ENCODE measurements at regions not wholly inside any gene's neighbourhood (a gene's known extent, or its start where the extent isn't known, plus 50 kb on each side); places are given as distances from the start of the nearest gene placed in this dataset.

DNA sequence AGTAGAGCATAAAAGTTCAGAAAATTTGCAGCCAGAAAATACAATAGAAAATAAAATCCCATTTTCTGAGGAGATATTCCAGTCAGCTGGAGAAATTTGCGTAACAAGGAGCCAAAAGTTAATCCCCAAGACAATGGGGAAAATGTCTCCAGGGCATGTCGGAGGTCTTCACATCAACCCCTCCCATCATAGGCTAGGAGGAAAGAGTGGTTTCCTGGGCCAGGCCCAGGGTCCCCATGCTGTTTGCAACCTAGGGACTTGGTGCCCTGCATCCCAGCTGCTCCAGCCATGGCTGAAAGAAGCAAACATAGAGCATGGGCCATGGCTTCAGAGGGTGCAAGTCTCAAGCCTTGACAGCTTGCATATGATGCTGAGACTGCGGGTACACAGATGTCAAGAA lies 255.0 kb downstream of the DTWD2 start:
- no peak overlapping the region for H2AFZ ChIP-seq (ENCODE audit: low read length)
- ChIA-PET POLR2A (no interaction called here), CTCF (ENCODE audit: unreplicated experiment) (no interaction called here)
- H3K36me3 ChIP-seq (ENCODE audit: insufficient read depth, low read length): no peaks in the 10 kb centered on the region
- no peaks in the 10 kb centered on the region for H3K79me2 ChIP-seq (ENCODE audit: insufficient read depth, low read depth, low read length)
- H3K27ac ChIP-seq (ENCODE audit: low read depth, low read length, poor library complexity, severe bottlenecking): no peak overlapping the region
- H3K9me2 ChIP-seq (ENCODE audit: insufficient read depth, low read length): no peaks in the 10 kb centered on the region
- no TSS peak for BruUV-seq (replicated peaks)
- no peak overlapping the region for H3K4me3 ChIP-seq (ENCODE audit: low read depth, low read length, poor library complexity, severe bottlenecking)
- no peak for DNase-seq (ENCODE audit: low spot score)
- H4K20me1 ChIP-seq (ENCODE audit: insufficient read depth, low read length): no peaks in the 10 kb centered on the region
- TF ChIP-seq, protein P1, sequence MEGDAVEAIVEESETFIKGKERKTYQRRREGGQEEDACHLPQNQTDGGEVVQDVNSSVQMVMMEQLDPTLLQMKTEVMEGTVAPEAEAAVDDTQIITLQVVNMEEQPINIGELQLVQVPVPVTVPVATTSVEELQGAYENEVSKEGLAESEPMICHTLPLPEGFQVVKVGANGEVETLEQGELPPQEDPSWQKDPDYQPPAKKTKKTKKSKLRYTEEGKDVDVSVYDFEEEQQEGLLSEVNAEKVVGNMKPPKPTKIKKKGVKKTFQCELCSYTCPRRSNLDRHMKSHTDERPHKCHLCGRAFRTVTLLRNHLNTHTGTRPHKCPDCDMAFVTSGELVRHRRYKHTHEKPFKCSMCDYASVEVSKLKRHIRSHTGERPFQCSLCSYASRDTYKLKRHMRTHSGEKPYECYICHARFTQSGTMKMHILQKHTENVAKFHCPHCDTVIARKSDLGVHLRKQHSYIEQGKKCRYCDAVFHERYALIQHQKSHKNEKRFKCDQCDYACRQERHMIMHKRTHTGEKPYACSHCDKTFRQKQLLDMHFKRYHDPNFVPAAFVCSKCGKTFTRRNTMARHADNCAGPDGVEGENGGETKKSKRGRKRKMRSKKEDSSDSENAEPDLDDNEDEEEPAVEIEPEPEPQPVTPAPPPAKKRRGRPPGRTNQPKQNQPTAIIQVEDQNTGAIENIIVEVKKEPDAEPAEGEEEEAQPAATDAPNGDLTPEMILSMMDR (conservative IDR thresholded peaks at IDR 0.05; ENCODE audit: low read length): no peak
- TF ChIP-seq EZH2phosphoT487 (IDR thresholded peaks at IDR 0.05; ENCODE audit: borderline replicate concordance, low read depth, low read length): no peak
- H3K9me3 ChIP-seq (ENCODE audit: low read length): no peaks in the 10 kb centered on the region
- intact Hi-C loops (cut with micrococcal nuclease; ENCODE audit: unreplicated experiment): no loop called here
- no peak overlapping the region for H3K4me2 ChIP-seq (ENCODE audit: low read length)
- H3K4me1 ChIP-seq (ENCODE audit: insufficient read depth, low read length, poor library complexity, severe bottlenecking): no peaks in the 10 kb centered on the region

DNA sequence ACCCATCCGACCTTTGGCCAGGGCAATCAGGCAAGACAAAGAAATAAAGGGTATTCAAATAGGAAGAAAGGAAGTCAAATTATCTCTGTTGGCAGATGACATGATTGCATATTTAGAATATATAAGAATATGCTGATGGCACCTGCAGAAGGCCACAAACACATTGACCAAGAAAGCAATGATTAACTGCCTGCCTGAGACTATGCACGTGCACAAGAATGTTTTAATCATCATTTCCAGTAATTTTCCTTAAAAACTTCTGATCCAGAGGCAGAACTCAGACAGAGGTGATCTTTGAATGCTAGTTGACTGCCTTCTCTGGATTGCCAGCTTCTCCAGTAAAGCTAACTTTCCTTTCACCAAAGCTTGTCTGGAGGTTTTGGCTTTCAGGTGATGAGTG lies 260.2 kb downstream of the DTWD2 start:
- H3K27ac ChIP-seq (ENCODE audit: low read depth, low read length, poor library complexity, severe bottlenecking): no peak overlapping the region
- CTCF ChIA-PET (ENCODE audit: unreplicated experiment): no interaction called here
- H3K9me2 ChIP-seq (ENCODE audit: insufficient read depth, low read length): no peaks in the 10 kb centered on the region
- TF ChIP-seq, protein P1 (conservative IDR thresholded peaks at IDR 0.05; ENCODE audit: low read length): no peak
- no peak for TF ChIP-seq EZH2phosphoT487 (IDR thresholded peaks at IDR 0.05; ENCODE audit: borderline replicate concordance, low read depth, low read length)
- no peaks in the 10 kb centered on the region for H3K9me3 ChIP-seq (ENCODE audit: low read length)
- H3K4me2 ChIP-seq (ENCODE audit: low read length): no peak overlapping the region
- H3K4me3 ChIP-seq (ENCODE audit: low read depth, low read length, poor library complexity, severe bottlenecking): no peak overlapping the region
- no peaks in the 10 kb centered on the region for H3K79me2 ChIP-seq (ENCODE audit: insufficient read depth, low read depth, low read length)
- H4K20me1 ChIP-seq (ENCODE audit: insufficient read depth, low read length): no peaks in the 10 kb centered on the region
- H3K36me3 ChIP-seq (ENCODE audit: insufficient read depth, low read length): no peaks in the 10 kb centered on the region
- H2AFZ ChIP-seq (ENCODE audit: low read length): no peak overlapping the region
- no TSS peak for BruUV-seq (replicated peaks)
- no peaks in the 10 kb centered on the region for H3K4me1 ChIP-seq (ENCODE audit: insufficient read depth, low read length, poor library complexity, severe bottlenecking)
- DNase-seq (ENCODE audit: low spot score): no peak
- intact Hi-C loops (cut with micrococcal nuclease; ENCODE audit: unreplicated experiment): no loop called here
- POLR2A ChIA-PET: no interaction called here

DNA sequence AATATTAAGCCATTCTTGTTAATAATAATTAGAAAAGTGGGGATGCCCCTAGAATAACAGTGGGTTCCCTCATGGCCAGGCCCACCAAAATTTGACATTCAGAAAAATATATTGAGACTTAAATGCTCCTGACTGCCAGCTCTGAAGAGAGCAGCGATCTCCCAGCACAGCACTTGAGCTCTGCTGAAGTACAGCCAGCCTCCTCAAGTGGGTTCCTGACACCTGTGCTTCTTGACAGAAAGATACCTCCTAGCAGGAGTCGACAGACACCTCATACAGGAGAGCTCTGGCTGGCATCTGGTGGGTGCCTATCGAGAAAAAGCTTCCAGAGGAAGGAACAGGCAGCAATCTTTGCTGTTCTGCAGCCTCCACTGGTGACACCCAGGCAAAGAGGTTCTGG lies 261.5 kb downstream of the DTWD2 start:
- CTCF ChIA-PET (ENCODE audit: unreplicated experiment): no interaction called here
- no peak overlapping the region for H3K27ac ChIP-seq (ENCODE audit: low read depth, low read length, poor library complexity, severe bottlenecking)
- no peak for DNase-seq (ENCODE audit: low spot score)
- no peak overlapping the region for H2AFZ ChIP-seq (ENCODE audit: low read length)
- intact Hi-C loops (cut with micrococcal nuclease; ENCODE audit: unreplicated experiment): no loop called here
- no TSS peak for BruUV-seq (replicated peaks)
- H3K79me2 ChIP-seq (ENCODE audit: insufficient read depth, low read depth, low read length): no peaks in the 10 kb centered on the region
- no peak for TF ChIP-seq EZH2phosphoT487 (IDR thresholded peaks at IDR 0.05; ENCODE audit: borderline replicate concordance, low read depth, low read length)
- TF ChIP-seq, protein P1 (conservative IDR thresholded peaks at IDR 0.05; ENCODE audit: low read length): no peak
- POLR2A ChIA-PET: interaction anchor here (0.6 kb wide), 1 partner anchor 1636 kb away, joined by 3 read pairs; no protein-coding TSS in a partner anchor
- H3K4me2 ChIP-seq (ENCODE audit: low read length): no peak overlapping the region
- H3K4me1 ChIP-seq (ENCODE audit: insufficient read depth, low read length, poor library complexity, severe bottlenecking): no peaks in the 10 kb centered on the region
- H3K9me2 ChIP-seq (ENCODE audit: insufficient read depth, low read length): no peaks in the 10 kb centered on the region
- H3K9me3 ChIP-seq (ENCODE audit: low read length): no peaks in the 10 kb centered on the region
- no peaks in the 10 kb centered on the region for H3K36me3 ChIP-seq (ENCODE audit: insufficient read depth, low read length)
- H3K4me3 ChIP-seq (ENCODE audit: low read depth, low read length, poor library complexity, severe bottlenecking): no peak overlapping the region
- H4K20me1 ChIP-seq (ENCODE audit: insufficient read depth, low read length): no peaks in the 10 kb centered on the region
